Cardiac muscle cell (in vitro differentiated cells and primary cell): ENCODE measurements at regions not wholly inside any gene's neighbourhood (a gene's known extent, or its start where the extent isn't known, plus 50 kb on each side); places are given as distances from the start of the nearest gene placed in this dataset.

Experiments
- DNase-seq, 2 donors: peaks; one replicate each; pipeline versions ENCODE4 v3.0.0 to v3.0.0-alpha.2; 2010 to 2017; ENCODE audit warnings: low read depth in 1 of 2, low spot score in 1 of 2
- H3K27ac ChIP-seq: fragments of 200-600 bp; sonication (generic); 2 replicates; pipeline ENCODE4 v1.5.1; 2016
- H3K27me3 ChIP-seq: fragments of 200-600 bp; sonication (generic); 2 replicates; pipeline ENCODE4 v1.6.0; 2016; ENCODE audit warnings: control low read depth
- H3K36me3 ChIP-seq: fragments of 200-600 bp; sonication (generic); 2 replicates; pipeline ENCODE4 v1.5.1; 2016; ENCODE audit warnings: control low read depth
- H3K4me1 ChIP-seq: fragments of 200-600 bp; sonication (generic); 2 replicates; pipeline ENCODE4 v1.8.1; 2017; ENCODE audit warnings: low read depth, mild to moderate bottlenecking, mixed run types
- H3K4me3 ChIP-seq: fragments of 200-600 bp; sonication (generic); 2 replicates; pipeline ENCODE4 v1.5.1; 2016; ENCODE audit warnings: mild to moderate bottlenecking
- H3K9me3 ChIP-seq: fragments of 200-600 bp; sonication (generic); 2 replicates; pipeline ENCODE4 v1.5.1; 2017; ENCODE audit warnings: low read depth, mild to moderate bottlenecking, control low read depth
- CTCF ChIP-seq: IDR thresholded peaks from 2 replicates; pipeline ENCODE4 v1.5.1; 2012; ENCODE audit warnings: low read depth, mild to moderate bottlenecking, low read length

DNA sequence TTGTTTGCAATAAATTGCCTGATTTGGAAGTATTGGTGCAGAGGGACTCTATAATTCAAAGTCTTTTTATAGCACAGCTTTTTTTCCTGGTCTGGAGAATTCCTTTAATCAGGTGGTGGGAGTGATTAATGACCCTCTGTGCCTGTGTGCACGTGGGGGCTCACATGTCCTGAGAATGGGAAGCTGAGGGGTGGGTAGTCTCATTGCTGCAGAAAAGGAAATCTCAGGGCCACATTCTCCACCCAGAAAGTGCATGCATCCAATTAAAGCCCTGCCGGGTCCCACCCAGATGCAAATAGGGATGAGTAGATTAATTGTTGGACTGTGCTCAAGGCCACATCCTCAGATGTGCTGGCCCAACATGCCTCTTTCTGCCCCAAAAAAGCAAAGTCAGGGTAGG is 324.7 kb downstream of the CXCL12 start:
- no peak overlapping the region for H3K4me3 ChIP-seq
- no peaks in the 10 kb centered on the region for H3K9me3 ChIP-seq
- DNase-seq, result no peak
- TF ChIP-seq CTCF, result no peak
- H3K36me3 ChIP-seq, result no peaks in the 10 kb centered on the region
- H3K4me1 ChIP-seq, result no peaks in the 10 kb centered on the region
- no peaks in the 10 kb centered on the region for H3K27me3 ChIP-seq
- no peak overlapping the region for H3K27ac ChIP-seq

DNA sequence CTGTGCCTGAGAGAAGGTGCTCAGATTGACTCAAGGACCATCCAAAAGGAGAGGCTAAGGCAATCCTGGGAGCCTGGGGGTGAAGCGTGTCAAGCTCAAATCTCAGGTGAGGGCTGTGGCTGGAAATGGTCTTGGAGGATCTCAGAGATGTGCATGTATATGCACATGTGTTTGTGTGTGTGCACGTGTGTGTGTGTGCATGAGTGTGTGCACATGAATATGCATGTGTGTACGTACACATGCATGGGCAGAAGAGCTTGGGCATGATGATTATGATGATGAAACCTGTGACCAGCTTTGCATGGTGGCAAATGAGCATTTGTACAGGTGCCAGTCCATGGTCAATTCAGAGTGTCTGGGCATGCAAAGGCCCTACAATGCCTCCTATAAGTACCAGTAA is 326.6 kb downstream of the CXCL12 start:
- TF ChIP-seq CTCF, result no peak
- DNase-seq, result no peak
- H3K36me3 ChIP-seq, result no peaks in the 10 kb centered on the region
- H3K4me3 ChIP-seq, result no peak overlapping the region
- H3K27ac ChIP-seq, result no peak overlapping the region
- H3K9me3 ChIP-seq, result no peaks in the 10 kb centered on the region
- H3K4me1 ChIP-seq, result no peaks in the 10 kb centered on the region
- no peaks in the 10 kb centered on the region for H3K27me3 ChIP-seq

DNA sequence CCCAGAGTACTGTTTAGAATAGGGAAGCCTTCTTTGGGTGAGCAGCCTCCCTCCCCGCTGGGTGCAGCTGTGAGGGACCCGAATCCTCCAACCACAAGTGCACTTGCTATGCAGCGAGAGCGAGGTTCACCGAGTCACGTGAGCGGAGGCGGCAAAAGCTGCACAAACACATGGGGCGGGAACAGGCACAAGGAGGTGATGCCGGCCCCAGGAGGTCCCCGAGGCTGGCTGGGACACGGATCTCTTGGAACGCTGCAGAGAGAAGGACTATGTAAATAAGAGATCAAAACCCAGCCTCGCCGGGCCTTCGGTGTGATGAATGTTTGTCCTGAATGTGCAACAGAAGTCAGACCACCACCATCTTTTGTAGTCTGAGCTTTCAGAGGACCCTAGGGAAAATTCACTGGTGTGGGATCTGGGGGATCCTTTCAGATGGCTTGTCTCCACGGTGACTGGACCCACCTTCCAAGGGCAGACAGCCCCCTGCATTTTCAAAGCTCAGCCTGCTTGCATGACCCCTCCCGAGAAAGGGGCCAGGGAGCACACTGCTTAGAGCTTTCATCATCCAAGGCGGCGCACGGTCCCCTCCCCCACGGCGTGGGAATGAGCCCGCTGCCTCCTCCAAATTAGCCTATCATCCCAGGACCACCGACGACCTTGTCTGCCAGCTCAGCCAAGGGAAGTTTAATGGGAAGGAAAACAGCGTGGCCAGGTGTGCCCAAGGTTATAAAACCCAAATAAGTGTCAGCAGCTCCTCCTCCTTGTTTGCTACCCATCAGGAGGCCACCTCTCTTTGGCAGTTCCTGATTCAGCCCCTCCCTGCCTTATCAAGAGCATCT is 327.7 kb downstream of the CXCL12 start:
- no peaks in the 10 kb centered on the region for H3K27me3 ChIP-seq
- no peak for DNase-seq
- no peaks in the 10 kb centered on the region for H3K9me3 ChIP-seq
- H3K36me3 ChIP-seq, result no peaks in the 10 kb centered on the region
- no peak overlapping the region for H3K4me3 ChIP-seq
- TF ChIP-seq CTCF, result no peak
- H3K27ac ChIP-seq, result no peak overlapping the region
- no peaks in the 10 kb centered on the region for H3K4me1 ChIP-seq

DNA sequence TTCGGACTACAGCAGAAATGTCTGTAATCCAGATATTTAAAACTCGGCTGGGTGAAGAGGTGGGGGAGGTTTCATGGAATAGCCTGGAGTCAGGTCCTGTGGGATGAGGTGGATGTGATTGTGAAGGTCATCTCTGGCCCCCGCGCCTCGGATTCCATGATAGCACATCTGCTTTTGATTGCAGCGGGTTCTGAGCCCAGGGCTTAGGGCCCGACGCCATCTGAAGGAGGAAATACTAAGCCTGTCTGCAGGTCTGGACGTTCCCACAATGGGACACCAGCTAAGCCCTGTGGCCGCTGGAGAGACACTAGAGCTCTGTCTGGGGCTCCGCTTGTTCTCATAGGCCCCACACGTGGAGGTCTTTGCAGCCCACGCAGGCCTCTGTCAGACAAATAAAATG is 328.7 kb downstream of the CXCL12 start:
- TF ChIP-seq CTCF, result no peak
- no peaks in the 10 kb centered on the region for H3K4me1 ChIP-seq
- H3K27me3 ChIP-seq, result no peaks in the 10 kb centered on the region
- H3K36me3 ChIP-seq, result no peaks in the 10 kb centered on the region
- no peak overlapping the region for H3K4me3 ChIP-seq
- no peak for DNase-seq
- no peaks in the 10 kb centered on the region for H3K9me3 ChIP-seq
- H3K27ac ChIP-seq, result no peak overlapping the region

DNA sequence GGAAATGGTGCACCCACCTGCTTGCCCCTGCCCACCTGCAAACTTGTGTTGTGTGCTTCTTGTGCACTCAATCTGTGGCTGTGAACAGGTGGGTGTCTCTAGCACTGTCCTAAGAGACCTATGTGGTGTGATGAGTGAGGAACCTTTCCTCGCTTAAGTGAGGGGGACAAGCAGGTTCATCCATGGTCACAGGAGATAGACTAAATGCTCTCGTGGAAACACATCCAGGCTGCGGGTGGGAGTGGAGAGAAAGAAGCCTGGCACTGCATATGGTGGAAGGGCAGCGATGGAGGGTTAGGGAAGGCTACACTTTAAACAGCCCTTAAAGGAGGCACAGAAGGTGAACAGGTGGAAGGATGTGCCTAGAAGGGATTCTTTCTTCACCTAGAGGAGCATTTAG is 330.9 kb downstream of the CXCL12 start:
- H3K27me3 ChIP-seq, result no peaks in the 10 kb centered on the region
- H3K4me1 ChIP-seq, result no peaks in the 10 kb centered on the region
- no peaks in the 10 kb centered on the region for H3K9me3 ChIP-seq
- no peaks in the 10 kb centered on the region for H3K36me3 ChIP-seq
- no peak overlapping the region for H3K27ac ChIP-seq
- H3K4me3 ChIP-seq, result no peak overlapping the region
- TF ChIP-seq CTCF, result no peak
- no peak for DNase-seq
